ENCODE measurements at regions not wholly inside any gene's neighbourhood (a gene's known extent, or its start where the extent isn't known, plus 50 kb on each side); places are given as distances from the start of the nearest gene placed in this dataset.

GRCh38 chr17:77782201-77782600 is 176.3 kb upstream of the TNRC6C start:
- TF ChIP-seq POLR2A (IDR thresholded peaks at IDR 0.05) = no peak
- TF ChIP-seq, protein P1, sequence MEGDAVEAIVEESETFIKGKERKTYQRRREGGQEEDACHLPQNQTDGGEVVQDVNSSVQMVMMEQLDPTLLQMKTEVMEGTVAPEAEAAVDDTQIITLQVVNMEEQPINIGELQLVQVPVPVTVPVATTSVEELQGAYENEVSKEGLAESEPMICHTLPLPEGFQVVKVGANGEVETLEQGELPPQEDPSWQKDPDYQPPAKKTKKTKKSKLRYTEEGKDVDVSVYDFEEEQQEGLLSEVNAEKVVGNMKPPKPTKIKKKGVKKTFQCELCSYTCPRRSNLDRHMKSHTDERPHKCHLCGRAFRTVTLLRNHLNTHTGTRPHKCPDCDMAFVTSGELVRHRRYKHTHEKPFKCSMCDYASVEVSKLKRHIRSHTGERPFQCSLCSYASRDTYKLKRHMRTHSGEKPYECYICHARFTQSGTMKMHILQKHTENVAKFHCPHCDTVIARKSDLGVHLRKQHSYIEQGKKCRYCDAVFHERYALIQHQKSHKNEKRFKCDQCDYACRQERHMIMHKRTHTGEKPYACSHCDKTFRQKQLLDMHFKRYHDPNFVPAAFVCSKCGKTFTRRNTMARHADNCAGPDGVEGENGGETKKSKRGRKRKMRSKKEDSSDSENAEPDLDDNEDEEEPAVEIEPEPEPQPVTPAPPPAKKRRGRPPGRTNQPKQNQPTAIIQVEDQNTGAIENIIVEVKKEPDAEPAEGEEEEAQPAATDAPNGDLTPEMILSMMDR (IDR thresholded peaks at IDR 0.05) = no peak
- no peak for TF ChIP-seq POLR2AphosphoS5 (IDR thresholded peaks at IDR 0.05; ENCODE audit: insufficient read depth in 1 of 2, low read depth in 1 of 2)

Measured in vagina (tissue), 2 donors.